GM19467 (cell line): ENCODE measurements at regions not wholly inside any gene's neighbourhood (a gene's known extent, or its start where the extent isn't known, plus 50 kb on each side); places are given as distances from the start of the nearest gene placed in this dataset.

Experiments
- ATAC-seq: cut with Tn5 transposase; IDR thresholded peaks from one replicate; pipeline ENCODE4 v1.9.1; 2021; ENCODE audit warnings: mild to moderate bottlenecking, moderate library complexity; ENCODE audit not compliant: unreplicated experiment

GRCh38 chr7:25926451-25926850 is 225.5 kb upstream of the NFE2L3 start:
- no peak for ATAC-seq

GRCh38 chr7:25926891-25927625 is 224.9 kb upstream of the NFE2L3 start:
- no peak for ATAC-seq

- no peak for ATAC-seq
Observed at GRCh38 chr7:25927626-25927978, 224.4 kb upstream of the NFE2L3 start.

DNA sequence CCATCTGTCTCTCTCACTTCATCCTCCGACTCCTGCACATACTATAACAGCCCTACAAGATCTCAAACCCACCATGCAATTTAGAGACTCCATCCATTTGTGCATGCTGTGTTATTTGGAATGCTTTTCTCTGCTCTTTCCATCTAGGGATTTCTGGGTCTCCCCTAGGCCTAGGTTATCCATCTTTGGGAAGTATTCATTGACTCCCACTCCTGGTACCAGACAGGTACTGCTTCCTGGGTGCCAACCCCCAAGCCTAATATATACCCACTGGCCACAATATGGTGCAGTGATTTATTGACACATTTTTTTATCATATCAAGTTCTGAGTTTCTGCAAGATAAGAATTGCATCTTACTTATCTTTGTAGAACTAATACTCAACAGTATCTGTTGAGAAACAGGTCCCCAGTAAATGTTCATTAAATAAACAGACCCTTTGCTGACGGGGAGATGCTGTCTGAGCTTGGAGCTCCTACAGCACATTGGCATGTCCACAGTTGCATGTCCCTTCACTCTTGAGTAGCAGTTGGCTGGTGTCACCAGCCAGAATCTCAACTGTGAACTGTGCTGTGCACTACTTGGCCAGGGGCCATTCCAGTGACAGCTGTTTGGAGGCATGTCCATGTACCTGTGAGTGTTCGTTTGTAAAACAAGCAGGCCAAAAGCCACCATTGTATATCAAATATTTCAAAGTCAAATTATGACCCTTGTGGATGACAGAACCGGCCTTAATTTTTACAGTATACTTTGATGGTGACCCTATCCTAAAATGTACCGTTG is 223.3 kb upstream of the NFE2L3 start:
- no peak for ATAC-seq

- ATAC-seq, result no peak
Observed at GRCh38 chr7:25929448-25929847, 222.6 kb upstream of the NFE2L3 start.

DNA sequence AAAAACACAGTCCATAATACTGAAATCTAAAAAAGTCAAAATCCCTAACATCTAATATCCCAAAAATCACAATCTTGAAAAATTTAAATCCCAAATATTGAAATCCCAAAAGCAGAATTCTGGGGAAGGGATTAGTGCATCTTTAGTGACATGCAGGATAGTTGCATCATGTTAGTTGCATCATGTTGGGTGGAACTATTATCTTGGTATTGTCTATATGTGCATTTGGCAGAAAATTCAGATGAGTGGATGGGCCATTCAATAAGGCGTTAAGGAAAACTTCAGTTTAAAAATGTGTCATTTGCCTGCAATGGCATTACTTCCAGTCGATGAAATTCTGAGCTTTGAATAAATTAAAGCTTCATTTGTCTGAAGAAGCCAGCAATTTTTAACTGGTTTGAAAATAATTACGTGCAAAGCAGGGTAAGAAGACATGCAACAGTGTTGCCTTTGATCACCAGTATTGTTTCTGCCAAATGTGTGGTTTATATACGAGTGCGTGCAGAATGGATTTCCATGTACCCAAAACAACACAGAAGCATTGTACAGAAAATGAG is 221.4 kb upstream of the NFE2L3 start:
- ATAC-seq, result no peak

- ATAC-seq, result no peak
Observed at GRCh38 chr7:25931156-25931555, 220.8 kb upstream of the NFE2L3 start.

- no peak for ATAC-seq
Observed at GRCh38 chr7:25933921-25934320, 218.1 kb upstream of the NFE2L3 start.

DNA sequence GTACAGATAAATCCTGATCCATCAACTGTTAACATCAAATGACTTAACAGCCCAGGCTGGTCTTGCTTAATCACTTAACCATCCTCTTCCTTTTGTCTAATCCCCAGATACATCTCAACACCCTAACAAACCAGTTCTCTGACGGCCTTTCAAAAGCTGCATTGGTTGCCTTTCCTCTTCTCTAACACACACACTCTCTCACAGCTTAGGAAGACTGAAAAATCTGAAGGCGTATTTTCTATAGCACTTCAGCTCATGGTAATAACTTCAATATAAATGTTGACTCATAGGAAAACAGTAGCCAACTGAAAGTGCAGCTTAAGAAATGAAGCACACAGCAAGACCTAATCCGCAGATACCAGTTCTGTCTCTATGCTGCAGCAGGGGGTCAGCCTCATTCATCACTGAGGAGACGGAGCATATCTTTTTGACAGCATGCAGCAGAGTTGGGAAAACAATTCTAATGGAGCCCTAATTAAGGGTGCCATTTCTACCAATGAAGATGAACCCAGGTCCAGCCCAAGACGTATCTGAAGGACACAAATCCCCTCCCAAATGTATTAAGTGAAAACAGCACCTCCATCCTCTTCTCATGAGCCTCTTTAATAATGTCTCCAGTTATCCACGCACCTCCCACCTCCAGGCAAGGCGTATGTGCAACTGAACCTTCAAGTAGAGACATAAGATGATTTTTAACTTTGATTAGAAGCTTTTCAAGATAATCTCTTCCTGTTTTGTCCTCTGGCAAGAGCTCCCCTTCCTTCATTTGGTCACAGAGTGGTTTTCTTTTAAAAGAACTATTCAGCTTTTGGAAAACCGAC is 211.7 kb upstream of the NFE2L3 start:
- ATAC-seq, result peak; percentile 19

DNA sequence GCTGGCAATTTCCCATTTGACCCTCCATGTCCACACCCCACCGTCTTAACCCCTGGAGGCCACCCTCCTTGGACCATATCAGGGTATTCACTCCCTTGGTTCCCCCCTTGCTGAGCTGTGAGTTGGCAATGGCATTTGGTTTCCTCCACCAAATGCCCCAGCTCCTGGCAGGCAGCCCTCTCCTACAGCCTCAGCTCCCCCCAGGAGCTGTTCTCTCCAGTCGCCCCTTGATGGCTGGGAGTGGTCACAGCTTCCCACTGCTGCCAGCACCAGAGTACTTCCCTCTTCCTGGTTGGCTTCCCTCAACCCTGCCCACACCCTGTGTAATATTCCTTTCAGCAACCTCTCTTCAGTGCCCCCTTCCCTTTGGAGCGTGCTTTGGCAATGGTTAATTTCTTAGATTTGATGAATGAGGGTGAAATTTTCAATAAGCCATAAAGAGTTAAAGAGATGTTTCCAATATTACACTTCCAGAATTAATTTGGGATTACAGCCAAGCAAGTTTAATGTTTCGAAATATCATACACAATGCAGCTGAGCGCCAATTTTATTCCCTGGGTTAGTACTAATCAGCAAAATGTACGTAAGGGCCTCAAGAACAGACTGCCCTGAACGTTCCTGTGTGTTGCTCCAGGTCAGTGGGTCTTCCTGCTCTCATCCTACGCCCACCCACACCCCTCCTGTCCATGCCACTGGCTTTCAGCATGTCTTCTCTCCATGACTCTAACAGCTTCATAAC is 207.1 kb upstream of the NFE2L3 start:
- ATAC-seq, result no peak

DNA sequence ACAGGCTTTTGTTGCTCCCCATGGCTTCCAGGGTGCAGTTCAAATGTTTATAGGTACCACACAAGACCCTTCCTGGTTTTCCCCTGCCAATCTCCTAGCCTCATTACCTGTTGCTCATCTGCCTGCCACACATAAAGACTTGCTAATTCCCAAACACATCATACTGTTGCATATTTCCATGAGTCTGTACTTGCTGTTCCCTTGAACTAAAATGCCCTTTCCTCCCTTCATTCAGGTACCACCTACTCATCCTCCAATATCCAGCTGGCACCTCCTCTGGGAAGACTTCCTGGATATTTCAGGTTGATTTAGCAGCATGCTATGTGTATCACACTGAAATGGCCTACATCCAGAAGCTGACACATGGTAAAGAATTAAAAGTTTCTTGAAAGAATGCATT is 206.4 kb upstream of the NFE2L3 start:
- ATAC-seq, result no peak

GRCh38 chr7:25946181-25946580 is 205.8 kb upstream of the NFE2L3 start:
- ATAC-seq, result no peak

DNA sequence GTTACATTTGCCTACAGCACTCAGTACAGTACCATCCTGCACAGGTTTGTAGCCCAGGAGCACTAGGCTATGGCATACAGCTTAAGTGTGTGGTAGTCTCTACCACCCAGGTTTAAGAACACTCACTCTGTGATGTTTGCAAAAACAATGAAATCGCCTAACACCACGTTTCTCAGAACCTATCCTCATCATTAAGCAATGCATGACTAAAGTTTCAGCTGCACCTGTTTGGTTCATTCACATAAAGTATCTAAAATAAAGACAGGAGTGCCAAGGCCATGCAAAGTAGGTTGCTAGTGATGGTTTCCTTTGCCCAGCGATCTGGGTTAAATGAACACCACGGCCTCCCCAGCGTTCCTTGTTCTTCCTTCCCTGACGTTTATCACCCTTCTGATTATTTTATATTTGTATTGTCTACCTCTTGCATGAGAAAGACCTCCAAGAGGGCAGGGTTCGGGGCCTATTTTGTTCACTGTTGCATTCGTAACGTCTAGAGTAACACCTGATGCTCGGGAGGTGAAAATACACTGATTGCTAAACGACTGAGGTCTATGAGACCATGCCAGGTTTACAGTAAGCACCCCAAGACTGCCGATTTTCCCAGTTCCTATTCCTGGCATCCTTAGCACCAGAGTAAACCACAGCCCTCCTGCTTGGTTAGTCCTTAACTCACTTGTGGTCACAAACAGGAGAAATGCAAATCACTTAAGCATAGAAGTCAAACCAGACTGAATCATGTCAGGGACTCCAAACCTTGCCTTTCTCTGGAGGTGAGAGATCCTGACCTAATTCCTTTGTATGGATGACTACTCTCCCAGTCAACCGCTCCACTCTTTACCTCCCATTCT is 204.1 kb upstream of the NFE2L3 start:
- no peak for ATAC-seq

GRCh38 chr7:25949736-25950487 is 202.1 kb upstream of the NFE2L3 start:
- no peak for ATAC-seq

DNA sequence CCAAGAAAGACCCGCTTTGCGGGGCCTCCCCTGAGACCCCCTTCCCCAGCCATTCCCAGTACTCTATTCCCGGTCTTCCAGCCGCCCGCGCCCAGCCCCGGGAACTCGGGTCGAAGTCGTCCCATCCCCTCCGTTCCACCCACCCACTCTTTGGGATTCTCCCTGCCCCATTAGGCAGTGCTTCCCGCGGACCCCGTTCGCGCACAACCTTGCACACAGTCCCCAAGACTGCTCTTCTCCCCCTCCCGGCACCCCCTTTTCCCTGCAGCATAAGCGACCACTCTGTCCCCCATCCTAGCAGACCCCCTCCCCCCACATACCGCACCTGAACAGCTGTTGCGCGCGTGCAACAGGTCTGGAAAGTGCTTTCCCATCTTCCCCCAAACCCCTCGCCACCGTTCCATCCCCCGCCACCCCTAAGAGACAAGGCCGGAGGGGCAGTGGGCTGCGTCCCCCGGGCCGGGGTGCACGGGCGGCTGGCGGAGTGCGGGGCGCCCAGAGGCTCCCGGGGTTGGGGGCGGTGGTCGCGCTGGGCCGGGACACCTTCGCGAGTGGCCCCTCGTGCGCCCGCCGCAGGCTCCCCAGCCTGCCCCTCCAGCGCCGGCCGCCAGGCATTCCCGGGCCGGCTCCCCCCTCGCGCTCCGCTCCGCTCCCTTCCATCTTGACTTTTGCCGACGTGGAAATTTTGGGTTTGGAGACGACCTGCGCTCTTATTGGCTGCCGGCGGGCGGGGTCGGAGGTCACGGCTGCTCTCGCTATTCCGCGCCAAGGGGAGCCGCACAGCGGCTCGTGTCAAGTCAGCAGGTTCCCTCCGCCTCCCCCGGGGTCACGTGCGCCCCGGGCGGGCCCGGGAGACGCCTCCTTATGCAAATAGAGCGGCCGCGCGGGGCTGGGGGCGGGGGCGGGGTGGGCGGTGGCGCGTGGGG is 201.2 kb upstream of the NFE2L3 start:
- peak; percentile 74 for ATAC-seq

DNA sequence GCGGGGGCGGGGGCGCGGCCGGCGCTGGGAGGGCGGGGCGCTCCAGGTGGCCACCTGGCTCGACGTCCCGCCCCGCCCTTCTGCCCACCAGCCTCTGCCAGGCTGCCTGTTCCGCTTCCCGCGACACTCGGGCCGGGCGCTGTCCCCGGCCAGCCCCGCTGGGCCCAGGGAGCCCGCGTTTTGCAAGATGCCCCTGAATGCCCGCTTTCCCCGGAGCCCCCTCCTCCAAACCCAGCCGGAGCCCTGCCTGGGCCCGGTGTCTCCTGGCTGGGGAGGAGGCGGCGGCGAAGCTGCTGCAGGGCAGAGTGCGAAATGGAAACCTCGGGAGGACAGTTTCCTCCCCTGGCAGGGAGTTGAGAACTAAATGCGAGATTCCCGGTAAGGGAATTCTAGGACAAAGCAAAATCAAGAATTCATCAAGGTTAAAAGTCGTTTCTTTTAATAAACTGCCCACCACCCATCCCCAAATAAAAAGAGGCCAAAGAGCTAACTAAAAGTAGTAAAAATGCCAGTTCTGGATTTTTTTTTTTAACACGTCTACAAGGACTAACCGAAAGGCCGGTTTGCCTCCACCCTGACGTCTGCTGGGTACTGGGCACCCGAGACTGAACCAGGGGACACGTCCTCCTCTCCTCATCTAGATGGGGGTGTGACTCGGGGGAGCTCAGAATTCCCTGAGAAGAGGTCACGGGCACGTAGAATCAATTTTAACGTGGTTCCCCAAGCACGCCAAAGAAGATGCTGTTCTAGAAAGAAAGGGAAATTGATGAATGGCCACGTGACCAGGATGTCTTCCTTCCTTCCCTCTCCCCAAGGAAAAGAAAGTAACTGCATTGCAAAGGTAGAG is 200.4 kb upstream of the NFE2L3 start:
- peak; percentile 44 for ATAC-seq
